ENCODE measurements at regions not wholly inside any gene's neighbourhood (a gene's known extent, or its start where the extent isn't known, plus 50 kb on each side); places are given as distances from the start of the nearest gene placed in this dataset.

GRCh38 chr1:193754732-193755427 is 568.5 kb upstream of the B3GALT2 start:
- TF ChIP-seq ZNF277 (CRISPR knock-in tag; IDR thresholded peaks at IDR 0.05; ENCODE audit: borderline replicate concordance) (no peak), SNIP1 (IDR thresholded peaks at IDR 0.05; ENCODE audit: low read depth) (no peak), ZC3H8 (IDR thresholded peaks at IDR 0.05) (no peak), ELK1 (CRISPR knock-in tag; IDR thresholded peaks at IDR 0.05) (no peak), SMAD1 (IDR thresholded peaks at IDR 0.05; ENCODE audit: low read depth, low read length, partially characterized antibody) (no peak), NCOA1 (IDR thresholded peaks at IDR 0.05; ENCODE audit: low read depth) (no peak), POLR2B (IDR thresholded peaks at IDR 0.05; ENCODE audit: low read depth, partially characterized antibody) (no peak), ZNF384 (IDR thresholded peaks at IDR 0.05; ENCODE audit: low read depth, low read length) (no peak), STAT5B (CRISPR knock-in tag; IDR thresholded peaks at IDR 0.05) (no peak), LEF1 (IDR thresholded peaks at IDR 0.05) (no peak)
- Histone ChIP-seq H3K79me2 (ENCODE audit: control insufficient read depth, insufficient read depth, low read length) (no peaks in the 10 kb centered on the region), H3K27me3 (ENCODE audit: control insufficient read depth in 2 of 2, insufficient read depth in 2 of 2, low read length in 2 of 2) (no peaks in the 10 kb centered on the region), H3K9ac (ENCODE audit: insufficient read depth in 1 of 2, low read depth in 2 of 2, low read length in 2 of 2) (no peak overlapping the region), H3K27ac (ENCODE audit: extremely low read depth, low read depth, low read length) (no peak overlapping the region), H4K20me1 (replicated peaks; ENCODE audit: control insufficient read depth, insufficient read depth, low read length) (no peaks in the 10 kb centered on the region), H3K4me1 (replicated peaks in 1 of 2; ENCODE audit: control insufficient read depth in 2 of 2, insufficient read depth in 2 of 2, low read length in 2 of 2) (no peaks in the 10 kb centered on the region), H3K9me3 (replicated peaks; ENCODE audit: control insufficient read depth, insufficient read depth, low read depth, low read length) (no peaks in the 10 kb centered on the region; the same call in 1 of the 2 replicates), H3K36me3 (ENCODE audit: control insufficient read depth, insufficient read depth, low read length) (no peaks in the 10 kb centered on the region), H3K9me1 (ENCODE audit: control insufficient read depth, insufficient read depth, low read length) (no peaks in the 10 kb centered on the region), H3K4me2 (ENCODE audit: insufficient read depth, low read length) (no peak overlapping the region), H3K4me3 (no peak overlapping the region), H2AFZ (ENCODE audit: low read depth, low read length) (no peak overlapping the region)
- ChIA-PET CTCF (ENCODE audit: low intra/inter-chr PET ratio) (no interaction called here), POLR2A (no interaction called here)
- 0% methylated on average over 1 of the region's 1 CpG for WGBS (ENCODE audit: insufficient coverage, low coverage, missing lambda C conversion rate)
- FAIRE-seq (no peak), DNase-seq (ENCODE audit: extremely low read depth in 1 of 4, low spot score in 3 of 4) (peak in 2 of 4 experiments; percentile 8 to 9), ATAC-seq (no peak)
- BruUV-seq (replicated peaks): no TSS peak
- in situ Hi-C loops (cut with MboI): no loop called here
- intact Hi-C loops (cut with micrococcal nuclease): no loop called here

Measured in K562 (cell line).